Panc1 (cell line): ENCODE measurements at regions not wholly inside any gene's neighbourhood (a gene's known extent, or its start where the extent isn't known, plus 50 kb on each side); places are given as distances from the start of the nearest gene placed in this dataset.

Experiments
- ATAC-seq: fragments of 200-7000 bp; cut with Tn5 transposase; 2 replicates; pipeline ENCODE4 v1.9.1; 2020; ENCODE audit warnings: mild to moderate bottlenecking, moderate library complexity
- BruUV-seq: library from RNA; stranded (reverse); fragments of 400-500 nt; replicated peaks from 2 replicates; lab custom pipeline; 2021; lab: Mats Ljungman, UMichigan
- CTCF ChIA-PET: fragments of 300-600 bp; sonication (Branson Sonifier 250); formaldehyde crosslinking; loops from one replicate; lab custom pipeline; 2022; ENCODE audit warnings: antibody characterized with exemption; lab: Charles Lee
- POLR2A ChIA-PET: fragments of 300-600 bp; sonication (Branson Sonifier 250); formaldehyde crosslinking; loops from one replicate; lab custom pipeline; 2022; ENCODE audit warnings: antibody characterized with exemption; lab: Charles Lee
- DNase-seq: peaks from one replicate; pipeline ENCODE4 v3.0.0-alpha.2; 2010; ENCODE audit warnings: low read depth, low spot score
- H3K27ac ChIP-seq: 2 replicates; pipeline ENCODE4 v1.5.1; 2011; ENCODE audit warnings: mild to moderate bottlenecking, low read length, inconsistent platforms
- H3K27me3 ChIP-seq: fragments of 200-500 bp; sonication (Bioruptor generic); 2 replicates; pipeline ENCODE4 v1.6.0; 2014; ENCODE audit warnings: low read length, inconsistent platforms; ENCODE audit not compliant: control insufficient read depth, insufficient read depth
- H3K36me3 ChIP-seq: fragments of 200-500 bp; sonication (Bioruptor generic); 2 replicates; pipeline ENCODE4 v1.5.1; 2014; ENCODE audit warnings: inconsistent platforms, mild to moderate bottlenecking, low read length, moderate library complexity; ENCODE audit not compliant: control insufficient read depth, insufficient read depth
- H3K4me1 ChIP-seq: 2 replicates; pipeline ENCODE4 v1.5.1; 2011; ENCODE audit warnings: inconsistent platforms, mild to moderate bottlenecking, low read length, moderate library complexity; ENCODE audit not compliant: control insufficient read depth, insufficient read depth
- H3K4me3 ChIP-seq, 2 experiments: 2 replicates each; pipeline ENCODE4 v1.5.1; 2011 to 2012; ENCODE audit warnings: low read depth in 2 of 2, low read length in 2 of 2, mild to moderate bottlenecking in 2 of 2, inconsistent platforms in 1 of 2, moderate library complexity in 1 of 2
- H3K9me3 ChIP-seq: fragments of 200-500 bp; sonication (Bioruptor generic); 2 replicates; pipeline ENCODE4 v1.5.1; 2014; ENCODE audit warnings: low read depth, mild to moderate bottlenecking, inconsistent platforms, low read length, moderate library complexity; ENCODE audit not compliant: control insufficient read depth, insufficient read depth
- CTCF ChIP-seq: fragments of 450-650 bp; IDR thresholded peaks from 2 replicates; pipeline ENCODE4 v1.5.1; 2017; ENCODE audit warnings: mild to moderate bottlenecking
- POLR2AphosphoS5 ChIP-seq: IDR thresholded peaks from 2 replicates; pipeline ENCODE4 v1.6.1; 2012; ENCODE audit warnings: mild to moderate bottlenecking, low read depth, low read length, moderate library complexity
- REST ChIP-seq, 2 experiments: IDR thresholded peaks; 2 replicates each; pipeline ENCODE4 v1.6.1; 2011 to 2012; ENCODE audit warnings: low read depth in 2 of 2, control low read depth in 1 of 2, low read length in 1 of 2, mild to moderate bottlenecking in 1 of 2, moderate library complexity in 1 of 2; ENCODE audit not compliant: insufficient read depth in 1 of 2
- SIN3A ChIP-seq: IDR thresholded peaks from 2 replicates; pipeline ENCODE4 v1.6.1; 2012; ENCODE audit warnings: low read depth, mild to moderate bottlenecking, low read length, moderate library complexity, borderline replicate concordance; ENCODE audit not compliant: insufficient read depth
- TCF7L2 ChIP-seq: IDR thresholded peaks from 2 replicates; pipeline ENCODE4 v1.6.1; 2011; ENCODE audit warnings: mild to moderate bottlenecking, low read depth, low read length, inconsistent platforms
- in situ Hi-C: cut with HindIII; loops from 2 replicates; pipeline ENCODE4 v1.10.0; 2016; ENCODE audit warnings: low sequenced_read_pairs, low pct_unique_long_range_greater_than_20kb
- intact Hi-C: fragments of 100-400 bp; cut with micrococcal nuclease; formaldehyde crosslinking; loops from one replicate; pipeline ENCODE4 v1.10.0; 2022; ENCODE audit not compliant: unreplicated experiment

GRCh38 chr4:129378364-129378763, 282.4 kb downstream of the C4orf33 start:
- in situ Hi-C loops: no loop called here
- ATAC-seq (no peak), DNase-seq (no peak)
- no peaks in the 10 kb centered on the region for H3K36me3 ChIP-seq
- CTCF ChIA-PET: no interaction called here
- H3K4me3 ChIP-seq: no peak overlapping the region
- intact Hi-C loops: no loop called here
- H3K27ac ChIP-seq: no peak overlapping the region
- H3K4me1 ChIP-seq: no peaks in the 10 kb centered on the region
- POLR2A ChIA-PET: no interaction called here
- H3K9me3 ChIP-seq: no peaks in the 10 kb centered on the region
- no TSS peak for BruUV-seq
- no peaks in the 10 kb centered on the region for H3K27me3 ChIP-seq
- TF ChIP-seq CTCF: no peak
- TF ChIP-seq TCF7L2: no peak
- no peak for TF ChIP-seq SIN3A
- no peak for TF ChIP-seq POLR2AphosphoS5
- TF ChIP-seq REST (IDR thresholded peaks at IDR 0.05; ENCODE audit: insufficient read depth in 1 of 2, low read depth in 2 of 2, low read length in 1 of 2): no peak

GRCh38 chr4:129379429-129379828, 283.5 kb downstream of the C4orf33 start:
- in situ Hi-C loops: no loop called here
- no peak for TF ChIP-seq REST (IDR thresholded peaks at IDR 0.05; ENCODE audit: insufficient read depth in 1 of 2, low read depth in 2 of 2, low read length in 1 of 2)
- no peak for TF ChIP-seq SIN3A
- TF ChIP-seq TCF7L2: no peak
- no peak for TF ChIP-seq CTCF
- TF ChIP-seq POLR2AphosphoS5: no peak
- no peaks in the 10 kb centered on the region for H3K9me3 ChIP-seq
- no peak overlapping the region for H3K27ac ChIP-seq
- ChIA-PET POLR2A (no interaction called here), CTCF (no interaction called here)
- H3K36me3 ChIP-seq: no peaks in the 10 kb centered on the region
- no peak overlapping the region for H3K4me3 ChIP-seq
- H3K4me1 ChIP-seq: no peaks in the 10 kb centered on the region
- no peak for ATAC-seq
- no peaks in the 10 kb centered on the region for H3K27me3 ChIP-seq
- intact Hi-C loops: no loop called here
- no TSS peak for BruUV-seq
- DNase-seq: no peak
